Uterus (tissue), 3 donors: ENCODE measurements at regions not wholly inside any gene's neighbourhood (a gene's known extent, or its start where the extent isn't known, plus 50 kb on each side); places are given as distances from the start of the nearest gene placed in this dataset.

ENCODE experiments used
- DNase-seq, 2 donors: peaks; one replicate each; pipeline ENCODE4 v3.0.0-alpha.2; 2019 to 2020
- H3K27ac ChIP-seq, 2 donors: fragments of 200-600 bp; sonication (generic); 1 replicate in 1 of 2; 2 replicates in 1 of 2; pipeline ENCODE4 v1.5.1; 2016 to 2018
- H3K27me3 ChIP-seq, 2 donors: fragments of 200-600 bp; sonication (generic); one replicate each; pipeline ENCODE4 v1.5.1; 2018 to 2019; ENCODE audit warnings: control low read depth in 1 of 2
- H3K36me3 ChIP-seq, 2 donors: fragments of 200-600 bp; sonication (generic); one replicate each; pipeline ENCODE4 v1.5.1; 2019; ENCODE audit warnings: control low read depth in 1 of 2
- H3K4me1 ChIP-seq, 2 donors: fragments of 200-600 bp; sonication (generic); one replicate each; pipeline ENCODE4 v1.5.1; 2018 to 2019; ENCODE audit warnings: control low read depth in 1 of 2
- H3K4me3 ChIP-seq, 2 donors: fragments of 200-600 bp; sonication (generic); 1 replicate in 1 of 2; 2 replicates in 1 of 2; pipeline ENCODE4 v1.5.1; 2018 to 2019; ENCODE audit warnings: mild to moderate bottlenecking in 1 of 2
- H3K9me3 ChIP-seq, 2 donors: fragments of 200-600 bp; sonication (generic); one replicate each; pipeline ENCODE4 v1.5.1; 2019; ENCODE audit warnings: control low read depth in 1 of 2
- POLR2A ChIP-seq, 2 donors: fragments of 450-650 bp; IDR thresholded peaks; one replicate each; pipeline ENCODE4 v1.6.1; 2016; ENCODE audit warnings: antibody characterized with exemption in 2 of 2, mild to moderate bottlenecking in 1 of 2, moderate library complexity in 1 of 2
- intact Hi-C: fragments of 100-400 bp; cut with DNase I; formaldehyde crosslinking; loops from one replicate; pipeline ENCODE4 v1.15.1; 2023; ENCODE audit warnings: low total_unique reads
- TF ChIP-seq, protein P1 (sequence below), 4 experiments: fragments of 200-600 bp in 2 of 4; fragments of 450-650 bp in 2 of 4; sonication (generic) in 2 of 4; IDR thresholded peaks; one replicate each; pipeline ENCODE4 v1.5.1; 2016 to 2019; ENCODE audit warnings: antibody characterized with exemption in 4 of 4, mild to moderate bottlenecking in 2 of 4, moderate library complexity in 1 of 4
- donor health status: DM: yes; HTN: yes; CAD: no.

- no peaks in the 10 kb centered on the region for H3K27me3 ChIP-seq
- no peak for TF ChIP-seq POLR2A (IDR thresholded peaks at IDR 0.05)
- TF ChIP-seq, protein P1, sequence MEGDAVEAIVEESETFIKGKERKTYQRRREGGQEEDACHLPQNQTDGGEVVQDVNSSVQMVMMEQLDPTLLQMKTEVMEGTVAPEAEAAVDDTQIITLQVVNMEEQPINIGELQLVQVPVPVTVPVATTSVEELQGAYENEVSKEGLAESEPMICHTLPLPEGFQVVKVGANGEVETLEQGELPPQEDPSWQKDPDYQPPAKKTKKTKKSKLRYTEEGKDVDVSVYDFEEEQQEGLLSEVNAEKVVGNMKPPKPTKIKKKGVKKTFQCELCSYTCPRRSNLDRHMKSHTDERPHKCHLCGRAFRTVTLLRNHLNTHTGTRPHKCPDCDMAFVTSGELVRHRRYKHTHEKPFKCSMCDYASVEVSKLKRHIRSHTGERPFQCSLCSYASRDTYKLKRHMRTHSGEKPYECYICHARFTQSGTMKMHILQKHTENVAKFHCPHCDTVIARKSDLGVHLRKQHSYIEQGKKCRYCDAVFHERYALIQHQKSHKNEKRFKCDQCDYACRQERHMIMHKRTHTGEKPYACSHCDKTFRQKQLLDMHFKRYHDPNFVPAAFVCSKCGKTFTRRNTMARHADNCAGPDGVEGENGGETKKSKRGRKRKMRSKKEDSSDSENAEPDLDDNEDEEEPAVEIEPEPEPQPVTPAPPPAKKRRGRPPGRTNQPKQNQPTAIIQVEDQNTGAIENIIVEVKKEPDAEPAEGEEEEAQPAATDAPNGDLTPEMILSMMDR (IDR thresholded peaks at IDR 0.05) = no peak
- no peaks in the 10 kb centered on the region for H3K36me3 ChIP-seq
- H3K4me1 ChIP-seq = no peaks in the 10 kb centered on the region
- H3K9me3 ChIP-seq = no peaks in the 10 kb centered on the region
- DNase-seq = no peak
- no peak overlapping the region for H3K4me3 ChIP-seq
- no peak overlapping the region for H3K27ac ChIP-seq
- intact Hi-C loops = no loop called here
Observed at GRCh38 chr14:83478741-83479140, 1945.1 kb upstream of the SEL1L start.

DNA sequence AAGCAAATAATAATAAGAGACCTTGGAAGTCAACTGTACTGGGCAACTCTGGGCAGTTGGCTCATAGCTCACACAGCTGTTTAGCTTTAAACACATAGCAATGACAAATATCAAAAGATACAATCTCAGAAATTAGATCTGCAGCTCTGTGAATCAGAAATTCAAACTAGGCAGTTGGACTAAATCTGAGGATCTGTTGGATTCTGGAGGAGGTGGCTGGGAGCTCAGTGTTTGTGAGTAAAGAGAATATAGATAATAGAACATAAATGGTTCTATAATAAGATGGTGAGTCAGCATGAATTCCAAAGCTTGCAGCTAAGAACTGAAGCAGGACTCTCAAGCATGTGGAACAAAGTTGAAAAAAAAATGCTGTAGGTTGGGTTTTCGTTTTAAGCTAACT, 1949.4 kb upstream of the SEL1L start:
- H3K4me3 ChIP-seq = no peak overlapping the region
- intact Hi-C loops = no loop called here
- TF ChIP-seq, protein P1 (IDR thresholded peaks at IDR 0.05) = no peak
- no peak for TF ChIP-seq POLR2A (IDR thresholded peaks at IDR 0.05)
- no peaks in the 10 kb centered on the region for H3K27me3 ChIP-seq
- no peaks in the 10 kb centered on the region for H3K4me1 ChIP-seq
- no peak overlapping the region for H3K27ac ChIP-seq
- no peak for DNase-seq
- no peaks in the 10 kb centered on the region for H3K36me3 ChIP-seq
- no peaks in the 10 kb centered on the region for H3K9me3 ChIP-seq

DNA sequence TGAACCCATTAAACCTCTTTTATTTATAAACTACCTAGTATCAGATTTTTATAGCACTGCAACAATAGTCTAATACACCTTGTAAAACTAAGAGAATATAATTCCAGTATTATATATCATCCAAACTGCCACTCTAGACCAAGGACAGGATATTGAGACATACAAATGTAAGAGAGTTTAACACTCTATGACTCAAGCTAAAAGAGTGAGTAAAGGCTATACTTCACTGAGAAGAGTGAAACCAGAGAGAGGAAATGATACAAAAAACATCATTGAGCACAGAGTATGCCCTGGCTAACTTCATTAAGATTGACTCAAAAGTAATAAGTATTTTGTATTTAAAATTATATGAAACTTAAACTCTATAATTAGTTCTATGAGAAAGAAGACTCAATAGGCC, 1951.9 kb upstream of the SEL1L start:
- Histone ChIP-seq H3K4me3 (no peak overlapping the region), H3K27me3 (no peaks in the 10 kb centered on the region), H3K9me3 (no peaks in the 10 kb centered on the region), H3K36me3 (no peaks in the 10 kb centered on the region), H3K27ac (no peak overlapping the region), H3K4me1 (no peaks in the 10 kb centered on the region)
- no peak for DNase-seq
- TF ChIP-seq POLR2A (IDR thresholded peaks at IDR 0.05) = no peak
- TF ChIP-seq, protein P1 (IDR thresholded peaks at IDR 0.05) = no peak
- intact Hi-C loops = no loop called here

DNA sequence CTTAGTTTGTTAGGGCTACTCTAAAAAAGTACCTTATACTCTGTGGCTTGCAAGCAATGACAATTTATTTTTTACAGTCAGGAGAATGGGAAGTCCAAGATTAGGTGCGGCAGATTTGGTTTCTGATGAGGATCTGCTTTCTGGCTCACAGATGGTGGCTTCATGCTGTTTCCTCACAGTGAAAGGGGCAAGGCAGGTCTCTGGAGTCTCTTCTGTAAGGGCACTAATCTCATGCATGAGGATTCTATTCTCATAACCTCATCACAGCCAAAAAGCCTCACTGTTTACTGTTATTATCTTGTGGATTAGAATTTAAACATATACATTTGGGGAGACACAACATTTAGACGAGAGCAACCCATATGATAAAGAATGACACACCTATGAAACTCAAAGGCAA, 1957.4 kb upstream of the SEL1L start:
- no peaks in the 10 kb centered on the region for H3K4me1 ChIP-seq
- no peaks in the 10 kb centered on the region for H3K36me3 ChIP-seq
- no peak overlapping the region for H3K4me3 ChIP-seq
- H3K27me3 ChIP-seq = no peaks in the 10 kb centered on the region
- H3K27ac ChIP-seq = no peak overlapping the region
- H3K9me3 ChIP-seq = no peaks in the 10 kb centered on the region
- intact Hi-C loops = no loop called here
- no peak for TF ChIP-seq POLR2A (IDR thresholded peaks at IDR 0.05)
- TF ChIP-seq, protein P1 (IDR thresholded peaks at IDR 0.05) = no peak
- DNase-seq = no peak

DNA sequence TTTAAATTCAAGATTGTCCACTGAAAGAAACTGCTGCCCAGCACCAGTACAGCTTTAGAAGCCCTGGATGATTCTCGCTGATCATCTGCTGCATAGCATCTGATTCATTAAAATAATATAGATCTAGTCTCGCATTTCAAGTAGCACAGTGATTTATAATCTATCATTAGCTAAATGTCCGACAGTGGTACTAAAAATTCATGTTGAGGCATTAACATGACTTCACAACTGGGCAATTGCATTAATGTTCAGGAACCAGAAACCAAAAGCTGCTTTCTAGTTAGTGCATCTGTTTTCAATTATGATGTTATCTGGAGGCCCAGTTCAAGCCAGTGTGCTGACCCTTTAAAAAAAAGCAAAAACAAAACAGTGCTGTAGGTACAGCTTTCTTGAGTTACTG, 1987.2 kb upstream of the SEL1L start:
- Histone ChIP-seq H3K9me3 (no peaks in the 10 kb centered on the region), H3K4me3 (no peak overlapping the region), H3K27ac (no peak overlapping the region), H3K36me3 (no peaks in the 10 kb centered on the region), H3K4me1 (no peaks in the 10 kb centered on the region), H3K27me3 (no peaks in the 10 kb centered on the region)
- DNase-seq = no peak
- intact Hi-C loops = no loop called here
- no peak for TF ChIP-seq POLR2A (IDR thresholded peaks at IDR 0.05)
- TF ChIP-seq, protein P1 (IDR thresholded peaks at IDR 0.05) = no peak
